SK-N-SH treated with all-trans-retinoic acid at 6 μM for 48 hours (cell line): ENCODE measurements at regions not wholly inside any gene's neighbourhood (a gene's known extent, or its start where the extent isn't known, plus 50 kb on each side); places are given as distances from the start of the nearest gene placed in this dataset.

ENCODE experiments used
- ATAC-seq: fragments of 200-7000 bp; cut with Tn5 transposase; 3 replicates; pipeline ENCODE4 v1.9.1; 2020; ENCODE audit warnings: mild to moderate bottlenecking, moderate library complexity
- ARNTL ChIP-seq: fragments of 450-650 bp; formaldehyde crosslinking; IDR thresholded peaks from 2 replicates; pipeline ENCODE4 v1.5.0; 2020; ENCODE audit warnings: low read depth, mild to moderate bottlenecking, moderate library complexity, borderline replicate concordance
- BACH2 ChIP-seq: fragments of 250-450 bp; sonication (Bioruptor Pico); IDR thresholded peaks from 2 replicates; pipeline ENCODE4 v1.9.0; 2021; ENCODE audit warnings: mild to moderate bottlenecking, borderline replicate concordance
- CSDC2 ChIP-seq: fragments of 250-450 bp; sonication (Bioruptor Pico); IDR thresholded peaks from 2 replicates; pipeline ENCODE4 v1.5.0; 2020; ENCODE audit warnings: mild to moderate bottlenecking, moderate library complexity
- ESRRG ChIP-seq: fragments of 250-450 bp; sonication (Bioruptor Pico); IDR thresholded peaks from 2 replicates; pipeline ENCODE4 v1.6.1; 2021; ENCODE audit warnings: mild to moderate bottlenecking
- GLIS3 ChIP-seq: fragments of 250-450 bp; sonication (Bioruptor Pico); IDR thresholded peaks from 2 replicates; pipeline ENCODE4 v1.5.0; 2020; ENCODE audit warnings: mild to moderate bottlenecking, moderate library complexity
- ISL1 ChIP-seq: fragments of 250-450 bp; sonication (Bioruptor Pico); IDR thresholded peaks from 2 replicates; pipeline ENCODE4 v2.1.2; 2022; ENCODE audit warnings: mild to moderate bottlenecking, moderate library complexity
- OSR1 ChIP-seq: fragments of 250-450 bp; sonication (Bioruptor Pico); IDR thresholded peaks from 2 replicates; pipeline ENCODE4 v1.8.0; 2022; ENCODE audit warnings: moderate library complexity, mild to moderate bottlenecking, inconsistent platforms
- PPARA ChIP-seq: fragments of 250-450 bp; sonication (Bioruptor Pico); IDR thresholded peaks from 2 replicates; pipeline ENCODE4 v1.5.0; 2020; ENCODE audit warnings: mild to moderate bottlenecking, borderline replicate concordance
- RARB ChIP-seq: fragments of 250-450 bp; sonication (Bioruptor Pico); IDR thresholded peaks from 2 replicates; pipeline ENCODE4 v1.8.0; 2021; ENCODE audit warnings: mild to moderate bottlenecking, moderate library complexity
- SNAI2 ChIP-seq: fragments of 250-450 bp; sonication (Bioruptor Pico); IDR thresholded peaks from 2 replicates; pipeline ENCODE4 v1.5.0; 2020; ENCODE audit warnings: mild to moderate bottlenecking, moderate library complexity
- TCF4 ChIP-seq: fragments of 250-450 bp; sonication (Bioruptor Pico); IDR thresholded peaks from 2 replicates; pipeline ENCODE4 v1.8.0; 2021; ENCODE audit warnings: mild to moderate bottlenecking, moderate library complexity, borderline replicate concordance
- TOX ChIP-seq: fragments of 250-450 bp; sonication (Bioruptor Pico); IDR thresholded peaks from 2 replicates; pipeline ENCODE4 v1.8.0; 2021; ENCODE audit warnings: mild to moderate bottlenecking, moderate library complexity, borderline replicate concordance
- ZC3H10 ChIP-seq: fragments of 250-450 bp; sonication (Bioruptor Pico); IDR thresholded peaks from 2 replicates; pipeline ENCODE4 v1.5.1; 2021; ENCODE audit warnings: mild to moderate bottlenecking, moderate library complexity
- ZNF565 ChIP-seq: fragments of 450-650 bp; formaldehyde crosslinking; conservative IDR thresholded peaks from 2 replicates; pipeline ENCODE4 v1.5.0; 2020; ENCODE audit warnings: low read depth, mild to moderate bottlenecking, moderate library complexity
- ZNF70 ChIP-seq: fragments of 450-650 bp; formaldehyde crosslinking; IDR thresholded peaks from 2 replicates; pipeline ENCODE4 v1.5.0; 2020; ENCODE audit warnings: mild to moderate bottlenecking, moderate library complexity
- TF ChIP-seq, protein P1 (sequence below): fragments of 250-450 bp; sonication (Bioruptor Pico); IDR thresholded peaks from 2 replicates; pipeline ENCODE4 v1.8.0; 2021; ENCODE audit warnings: low read depth, mild to moderate bottlenecking, moderate library complexity, borderline replicate concordance
- TF ChIP-seq, protein P2 (sequence below): fragments of 250-450 bp; sonication (Bioruptor Pico); IDR thresholded peaks from 2 replicates; pipeline ENCODE4 v1.8.0; 2020; ENCODE audit warnings: mild to moderate bottlenecking, moderate library complexity, borderline replicate concordance
- TF ChIP-seq, protein P3 (sequence below): fragments of 250-450 bp; sonication (Bioruptor Pico); IDR thresholded peaks from 2 replicates; pipeline ENCODE4 v1.5.0; 2020; ENCODE audit warnings: mild to moderate bottlenecking, moderate library complexity
- TF ChIP-seq, protein P4 (sequence below): fragments of 250-450 bp; sonication (Bioruptor Pico); IDR thresholded peaks from 2 replicates; pipeline ENCODE4 v1.5.1; 2021; ENCODE audit warnings: mild to moderate bottlenecking, moderate library complexity
- TF ChIP-seq, protein P5 (sequence below): fragments of 250-450 bp; sonication (Bioruptor Pico); IDR thresholded peaks from 2 replicates; pipeline ENCODE4 v1.5.1; 2020; ENCODE audit warnings: low read depth, mild to moderate bottlenecking, moderate library complexity

DNA sequence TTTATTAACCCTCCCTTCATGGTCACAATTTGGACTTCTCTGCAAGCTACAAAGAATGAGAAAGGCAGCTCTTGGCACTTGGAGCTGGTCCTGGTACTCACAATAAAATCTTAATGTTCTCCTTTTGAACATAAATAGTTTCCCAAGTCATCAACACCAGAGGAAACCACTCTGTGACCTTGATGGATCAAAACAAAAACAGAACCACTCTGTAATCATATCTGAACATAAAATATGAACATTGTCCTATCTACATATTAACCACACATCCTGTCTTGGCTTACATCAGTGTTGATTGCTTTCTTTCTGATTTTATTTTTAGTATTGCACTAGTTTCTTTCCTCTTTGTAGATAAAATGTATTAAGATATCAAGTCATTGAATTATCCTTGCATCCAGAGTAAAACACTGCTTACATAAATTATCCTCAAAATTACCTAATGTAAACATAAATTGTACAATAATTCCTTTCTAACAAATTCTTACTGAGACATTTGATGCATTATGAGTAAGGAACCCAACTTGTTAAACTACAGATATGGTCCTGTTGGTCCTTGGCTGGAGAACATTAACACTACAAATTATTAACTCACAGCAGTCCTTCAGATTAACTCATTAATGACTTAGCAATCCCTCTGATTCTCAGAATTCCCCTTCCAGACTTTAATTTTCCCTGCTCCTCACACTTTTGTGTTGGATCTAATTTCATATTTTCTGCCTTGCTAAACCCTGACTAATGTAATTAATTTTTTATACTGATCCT, 860.5 kb downstream of the DIPK2A start:
- TF ChIP-seq TOX (CRISPR knock-in tag) (no peak), PPARA (CRISPR knock-in tag) (no peak), ZC3H10 (no peak), ZNF70 (CRISPR knock-in tag) (no peak), ZNF565 (CRISPR knock-in tag) (no peak), OSR1 (no peak), CSDC2 (CRISPR knock-in tag) (no peak), SNAI2 (CRISPR knock-in tag) (no peak), ARNTL (CRISPR knock-in tag) (no peak), ESRRG (no peak), ISL1 (no peak), GLIS3 (CRISPR knock-in tag) (no peak), TCF4 (no peak)
- TF ChIP-seq, protein P1, sequence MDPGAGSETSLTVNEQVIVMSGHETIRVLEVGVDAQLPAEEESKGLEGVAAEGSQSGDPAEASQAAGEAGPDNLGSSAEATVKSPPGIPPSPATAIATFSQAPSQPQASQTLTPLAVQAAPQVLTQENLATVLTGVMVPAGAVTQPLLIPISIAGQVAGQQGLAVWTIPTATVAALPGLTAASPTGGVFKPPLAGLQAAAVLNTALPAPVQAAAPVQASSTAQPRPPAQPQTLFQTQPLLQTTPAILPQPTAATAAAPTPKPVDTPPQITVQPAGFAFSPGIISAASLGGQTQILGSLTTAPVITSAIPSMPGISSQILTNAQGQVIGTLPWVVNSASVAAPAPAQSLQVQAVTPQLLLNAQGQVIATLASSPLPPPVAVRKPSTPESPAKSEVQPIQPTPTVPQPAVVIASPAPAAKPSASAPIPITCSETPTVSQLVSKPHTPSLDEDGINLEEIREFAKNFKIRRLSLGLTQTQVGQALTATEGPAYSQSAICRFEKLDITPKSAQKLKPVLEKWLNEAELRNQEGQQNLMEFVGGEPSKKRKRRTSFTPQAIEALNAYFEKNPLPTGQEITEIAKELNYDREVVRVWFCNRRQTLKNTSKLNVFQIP (CRISPR knock-in tag) = no peak
- TF ChIP-seq, protein P2, sequence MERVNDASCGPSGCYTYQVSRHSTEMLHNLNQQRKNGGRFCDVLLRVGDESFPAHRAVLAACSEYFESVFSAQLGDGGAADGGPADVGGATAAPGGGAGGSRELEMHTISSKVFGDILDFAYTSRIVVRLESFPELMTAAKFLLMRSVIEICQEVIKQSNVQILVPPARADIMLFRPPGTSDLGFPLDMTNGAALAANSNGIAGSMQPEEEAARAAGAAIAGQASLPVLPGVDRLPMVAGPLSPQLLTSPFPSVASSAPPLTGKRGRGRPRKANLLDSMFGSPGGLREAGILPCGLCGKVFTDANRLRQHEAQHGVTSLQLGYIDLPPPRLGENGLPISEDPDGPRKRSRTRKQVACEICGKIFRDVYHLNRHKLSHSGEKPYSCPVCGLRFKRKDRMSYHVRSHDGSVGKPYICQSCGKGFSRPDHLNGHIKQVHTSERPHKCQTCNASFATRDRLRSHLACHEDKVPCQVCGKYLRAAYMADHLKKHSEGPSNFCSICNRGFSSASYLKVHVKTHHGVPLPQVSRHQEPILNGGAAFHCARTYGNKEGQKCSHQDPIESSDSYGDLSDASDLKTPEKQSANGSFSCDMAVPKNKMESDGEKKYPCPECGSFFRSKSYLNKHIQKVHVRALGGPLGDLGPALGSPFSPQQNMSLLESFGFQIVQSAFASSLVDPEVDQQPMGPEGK (CRISPR knock-in tag) = no peak
- TF ChIP-seq, protein P3, sequence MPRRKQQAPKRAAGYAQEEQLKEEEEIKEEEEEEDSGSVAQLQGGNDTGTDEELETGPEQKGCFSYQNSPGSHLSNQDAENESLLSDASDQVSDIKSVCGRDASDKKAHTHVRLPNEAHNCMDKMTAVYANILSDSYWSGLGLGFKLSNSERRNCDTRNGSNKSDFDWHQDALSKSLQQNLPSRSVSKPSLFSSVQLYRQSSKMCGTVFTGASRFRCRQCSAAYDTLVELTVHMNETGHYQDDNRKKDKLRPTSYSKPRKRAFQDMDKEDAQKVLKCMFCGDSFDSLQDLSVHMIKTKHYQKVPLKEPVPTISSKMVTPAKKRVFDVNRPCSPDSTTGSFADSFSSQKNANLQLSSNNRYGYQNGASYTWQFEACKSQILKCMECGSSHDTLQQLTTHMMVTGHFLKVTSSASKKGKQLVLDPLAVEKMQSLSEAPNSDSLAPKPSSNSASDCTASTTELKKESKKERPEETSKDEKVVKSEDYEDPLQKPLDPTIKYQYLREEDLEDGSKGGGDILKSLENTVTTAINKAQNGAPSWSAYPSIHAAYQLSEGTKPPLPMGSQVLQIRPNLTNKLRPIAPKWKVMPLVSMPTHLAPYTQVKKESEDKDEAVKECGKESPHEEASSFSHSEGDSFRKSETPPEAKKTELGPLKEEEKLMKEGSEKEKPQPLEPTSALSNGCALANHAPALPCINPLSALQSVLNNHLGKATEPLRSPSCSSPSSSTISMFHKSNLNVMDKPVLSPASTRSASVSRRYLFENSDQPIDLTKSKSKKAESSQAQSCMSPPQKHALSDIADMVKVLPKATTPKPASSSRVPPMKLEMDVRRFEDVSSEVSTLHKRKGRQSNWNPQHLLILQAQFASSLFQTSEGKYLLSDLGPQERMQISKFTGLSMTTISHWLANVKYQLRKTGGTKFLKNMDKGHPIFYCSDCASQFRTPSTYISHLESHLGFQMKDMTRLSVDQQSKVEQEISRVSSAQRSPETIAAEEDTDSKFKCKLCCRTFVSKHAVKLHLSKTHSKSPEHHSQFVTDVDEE = no peak
- TF ChIP-seq, protein P4, sequence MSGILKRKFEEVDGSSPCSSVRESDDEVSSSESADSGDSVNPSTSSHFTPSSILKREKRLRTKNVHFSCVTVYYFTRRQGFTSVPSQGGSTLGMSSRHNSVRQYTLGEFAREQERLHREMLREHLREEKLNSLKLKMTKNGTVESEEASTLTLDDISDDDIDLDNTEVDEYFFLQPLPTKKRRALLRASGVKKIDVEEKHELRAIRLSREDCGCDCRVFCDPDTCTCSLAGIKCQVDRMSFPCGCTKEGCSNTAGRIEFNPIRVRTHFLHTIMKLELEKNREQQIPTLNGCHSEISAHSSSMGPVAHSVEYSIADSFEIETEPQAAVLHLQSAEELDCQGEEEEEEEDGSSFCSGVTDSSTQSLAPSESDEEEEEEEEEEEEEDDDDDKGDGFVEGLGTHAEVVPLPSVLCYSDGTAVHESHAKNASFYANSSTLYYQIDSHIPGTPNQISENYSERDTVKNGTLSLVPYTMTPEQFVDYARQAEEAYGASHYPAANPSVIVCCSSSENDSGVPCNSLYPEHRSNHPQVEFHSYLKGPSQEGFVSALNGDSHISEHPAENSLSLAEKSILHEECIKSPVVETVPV = no peak
- no peak for ATAC-seq

DNA sequence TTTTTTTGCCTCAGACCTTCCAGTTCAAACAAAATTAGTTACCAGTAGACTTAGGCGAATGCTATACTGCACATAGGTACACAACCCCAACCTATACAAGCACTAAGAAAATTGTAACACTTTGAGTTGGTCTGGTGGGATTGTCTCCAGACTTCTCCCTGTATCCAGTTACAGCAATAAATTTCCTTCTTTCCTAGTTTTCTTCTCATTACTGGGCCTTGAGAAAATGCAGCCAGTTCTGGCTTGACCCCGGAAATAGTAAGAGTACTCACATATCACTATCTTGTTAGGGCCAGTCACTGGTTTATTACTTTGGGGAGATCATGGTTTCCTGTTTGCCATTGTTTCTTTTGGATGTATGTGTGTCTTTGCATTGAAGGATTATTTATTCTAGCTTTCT, 868.4 kb downstream of the DIPK2A start:
- no peak for ATAC-seq
- TF ChIP-seq BACH2 (CRISPR knock-in tag) = no peak
- TF ChIP-seq ZNF70 (CRISPR knock-in tag) = no peak
- no peak for TF ChIP-seq CSDC2 (CRISPR knock-in tag)
- no peak for TF ChIP-seq RARB (CRISPR knock-in tag)

DNA sequence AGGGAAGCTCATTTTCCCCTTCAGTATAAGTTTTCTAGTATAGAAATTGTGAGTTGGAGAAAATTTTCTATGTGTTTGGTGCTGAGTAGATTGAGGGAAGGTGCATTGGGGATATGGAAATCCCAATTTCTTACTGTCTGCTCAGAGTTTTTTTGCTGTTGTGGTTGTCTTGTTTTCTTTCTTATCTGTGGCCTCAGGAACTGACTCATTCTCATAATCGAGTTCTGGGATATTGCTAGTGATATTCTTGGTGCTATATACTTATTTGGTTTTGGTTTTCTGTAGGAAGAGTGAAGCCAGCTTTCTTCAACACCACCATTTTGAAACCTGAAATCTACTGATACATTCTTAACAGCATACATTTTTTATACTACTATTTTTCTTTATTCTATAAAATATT, 869.2 kb downstream of the DIPK2A start:
- no peak for ATAC-seq
- TF ChIP-seq ESRRG = no peak
- TF ChIP-seq BACH2 (CRISPR knock-in tag) = no peak
- TF ChIP-seq TOX (CRISPR knock-in tag) = no peak
- TF ChIP-seq, protein P2 (CRISPR knock-in tag) = no peak
- no peak for TF ChIP-seq ZNF70 (CRISPR knock-in tag)
- no peak for TF ChIP-seq ARNTL (CRISPR knock-in tag)
- no peak for TF ChIP-seq CSDC2 (CRISPR knock-in tag)
- TF ChIP-seq ZNF565 (CRISPR knock-in tag) = no peak
- TF ChIP-seq, protein P5, sequence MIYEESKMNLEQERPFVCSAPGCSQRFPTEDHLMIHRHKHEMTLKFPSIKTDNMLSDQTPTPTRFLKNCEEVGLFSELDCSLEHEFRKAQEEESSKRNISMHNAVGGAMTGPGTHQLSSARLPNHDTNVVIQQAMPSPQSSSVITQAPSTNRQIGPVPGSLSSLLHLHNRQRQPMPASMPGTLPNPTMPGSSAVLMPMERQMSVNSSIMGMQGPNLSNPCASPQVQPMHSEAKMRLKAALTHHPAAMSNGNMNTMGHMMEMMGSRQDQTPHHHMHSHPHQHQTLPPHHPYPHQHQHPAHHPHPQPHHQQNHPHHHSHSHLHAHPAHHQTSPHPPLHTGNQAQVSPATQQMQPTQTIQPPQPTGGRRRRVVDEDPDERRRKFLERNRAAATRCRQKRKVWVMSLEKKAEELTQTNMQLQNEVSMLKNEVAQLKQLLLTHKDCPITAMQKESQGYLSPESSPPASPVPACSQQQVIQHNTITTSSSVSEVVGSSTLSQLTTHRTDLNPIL = no peak
